ENCODE measurements at regions not wholly inside any gene's neighbourhood (a gene's known extent, or its start where the extent isn't known, plus 50 kb on each side); places are given as distances from the start of the nearest gene placed in this dataset.

- POLR2A ChIA-PET, result no interaction called here
These were observed 288.6 kb downstream of the NAF1 start for GRCh38 chr4:162878096-162878495.

GRCh38 chr4:162874748-162875147, 291.9 kb downstream of the NAF1 start:
- TF ChIP-seq CTCF (IDR thresholded peaks at IDR 0.05; ENCODE audit: low read depth, low read length), result no peak

More at GRCh38 chr4:162878096-162878495, 288.6 kb downstream of the NAF1 start:
- no peak overlapping the region for H3K4me3 ChIP-seq (ENCODE audit: low read depth, low read length)
- CTCF ChIA-PET, result no interaction called here
- TF ChIP-seq CTCF (IDR thresholded peaks at IDR 0.05; ENCODE audit: low read depth, low read length), result no peak
- no peaks in the 10 kb centered on the region for H3K27me3 ChIP-seq (ENCODE audit: control insufficient read depth, insufficient read depth, low read length)
- H3K9me3 ChIP-seq (ENCODE audit: control insufficient read depth, insufficient read depth, low read length), result peaks cover 12% of the 10 kb centered on the region
- no peak for DNase-seq (ENCODE audit: low read depth, low spot score)
- no peak overlapping the region for H3K27ac ChIP-seq (ENCODE audit: low read depth, low read length)

GRCh38 chr4:162871990-162872389, 294.7 kb downstream of the NAF1 start:
- ChIA-PET CTCF (no interaction called here), POLR2A (no interaction called here)
- no peak overlapping the region for H3K4me3 ChIP-seq (ENCODE audit: low read depth, low read length)
- H3K9me3 ChIP-seq (ENCODE audit: control insufficient read depth, insufficient read depth, low read length), result peaks cover 4% of the 10 kb centered on the region; the same call in 1 of the 2 replicates
- H3K27ac ChIP-seq (ENCODE audit: low read depth, low read length), result no peak overlapping the region
- no peaks in the 10 kb centered on the region for H3K27me3 ChIP-seq (ENCODE audit: control insufficient read depth, insufficient read depth, low read length)
- no peak for DNase-seq (ENCODE audit: low read depth, low spot score)
- no peak for TF ChIP-seq CTCF (IDR thresholded peaks at IDR 0.05; ENCODE audit: low read depth, low read length)

More at GRCh38 chr4:162874748-162875147, 291.9 kb downstream of the NAF1 start:
- Histone ChIP-seq H3K27me3 (ENCODE audit: control insufficient read depth, insufficient read depth, low read length) (no peaks in the 10 kb centered on the region), H3K9me3 (ENCODE audit: control insufficient read depth, insufficient read depth, low read length) (peaks cover 8% of the 10 kb centered on the region), H3K4me3 (ENCODE audit: low read depth, low read length) (no peak overlapping the region), H3K27ac (ENCODE audit: low read depth, low read length) (no peak overlapping the region)
- no peak for DNase-seq (ENCODE audit: low read depth, low spot score)
- POLR2A ChIA-PET, result no interaction called here
- CTCF ChIA-PET, result no interaction called here

GRCh38 chr4:162869157-162869556, 297.5 kb downstream of the NAF1 start:
- Histone ChIP-seq H3K4me3 (ENCODE audit: low read depth, low read length) (no peak overlapping the region), H3K27ac (ENCODE audit: low read depth, low read length) (no peak overlapping the region), H3K27me3 (ENCODE audit: control insufficient read depth, insufficient read depth, low read length) (no peaks in the 10 kb centered on the region), H3K9me3 (ENCODE audit: control insufficient read depth, insufficient read depth, low read length) (peaks cover 9% of the 10 kb centered on the region; the same call in 1 of the 2 replicates)
- ChIA-PET CTCF (no interaction called here), POLR2A (no interaction called here)
- DNase-seq (ENCODE audit: low read depth, low spot score), result no peak
- TF ChIP-seq CTCF (IDR thresholded peaks at IDR 0.05; ENCODE audit: low read depth, low read length), result no peak

- ChIA-PET CTCF (no interaction called here), POLR2A (no interaction called here)
- Histone ChIP-seq H3K4me3 (ENCODE audit: low read depth, low read length) (no peak overlapping the region), H3K27me3 (ENCODE audit: control insufficient read depth, insufficient read depth, low read length) (no peaks in the 10 kb centered on the region), H3K27ac (ENCODE audit: low read depth, low read length) (no peak overlapping the region), H3K9me3 (ENCODE audit: control insufficient read depth, insufficient read depth, low read length) (peaks cover 9% of the 10 kb centered on the region; the same call in 1 of the 2 replicates)
- no peak for TF ChIP-seq CTCF (IDR thresholded peaks at IDR 0.05; ENCODE audit: low read depth, low read length)
- DNase-seq (ENCODE audit: low read depth, low spot score), result no peak
These were observed 300.1 kb downstream of the NAF1 start for GRCh38 chr4:162866565-162866964.

Measured in AG04450 (cell line).